Uterus (tissue), 2 donors: ENCODE measurements at regions not wholly inside any gene's neighbourhood (a gene's known extent, or its start where the extent isn't known, plus 50 kb on each side); places are given as distances from the start of the nearest gene placed in this dataset.

Experiments used
- POLR2A ChIP-seq, 2 donors: fragments of 450-650 bp; IDR thresholded peaks; one replicate each; pipeline ENCODE4 v1.6.1; 2016; ENCODE audit warnings: antibody characterized with exemption in 2 of 2, mild to moderate bottlenecking in 1 of 2, moderate library complexity in 1 of 2
- TF ChIP-seq, protein P1 (sequence below), 4 experiments: fragments of 200-600 bp in 2 of 4; fragments of 450-650 bp in 2 of 4; sonication (generic) in 2 of 4; IDR thresholded peaks; one replicate each; pipeline ENCODE4 v1.5.1; 2016 to 2019; ENCODE audit warnings: antibody characterized with exemption in 4 of 4, mild to moderate bottlenecking in 2 of 4, moderate library complexity in 1 of 4

DNA sequence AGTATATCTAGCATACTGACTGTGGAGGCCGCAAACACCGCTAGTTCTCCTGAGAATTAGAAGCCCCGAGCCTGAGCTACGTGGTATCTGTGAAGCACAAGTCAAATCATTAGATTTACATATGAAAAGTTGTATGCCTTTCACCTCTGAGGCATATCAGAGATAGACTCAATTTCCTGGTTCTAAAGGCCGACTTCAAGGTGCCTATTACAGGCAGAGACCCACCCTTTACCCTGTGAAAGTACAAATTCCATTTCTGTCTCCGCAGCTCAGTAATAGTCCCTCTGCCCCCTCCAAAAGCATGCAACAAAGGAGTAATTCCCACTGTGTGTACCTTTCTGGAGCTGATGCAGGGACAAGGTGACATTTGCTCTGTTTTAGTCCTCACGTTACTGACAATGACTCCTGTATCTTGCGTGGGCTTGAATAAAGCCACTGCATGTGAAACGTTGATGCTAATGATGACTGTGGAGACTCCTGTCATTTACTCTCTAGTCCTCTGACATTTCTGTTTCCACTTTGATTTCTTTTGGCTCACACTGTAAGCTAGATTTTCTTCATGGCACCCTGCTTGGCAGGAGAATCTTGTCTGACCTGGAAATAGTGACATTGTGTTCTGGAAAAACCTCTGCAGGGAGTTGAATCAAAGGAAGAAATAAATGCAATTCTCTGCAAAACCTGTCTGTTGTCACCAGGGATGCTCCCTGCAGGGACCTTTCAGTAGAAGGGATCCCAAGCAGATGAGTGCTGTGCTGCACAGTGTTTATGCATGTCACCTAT, 273.2 kb upstream of the EMCN start:
- TF ChIP-seq, protein P1, sequence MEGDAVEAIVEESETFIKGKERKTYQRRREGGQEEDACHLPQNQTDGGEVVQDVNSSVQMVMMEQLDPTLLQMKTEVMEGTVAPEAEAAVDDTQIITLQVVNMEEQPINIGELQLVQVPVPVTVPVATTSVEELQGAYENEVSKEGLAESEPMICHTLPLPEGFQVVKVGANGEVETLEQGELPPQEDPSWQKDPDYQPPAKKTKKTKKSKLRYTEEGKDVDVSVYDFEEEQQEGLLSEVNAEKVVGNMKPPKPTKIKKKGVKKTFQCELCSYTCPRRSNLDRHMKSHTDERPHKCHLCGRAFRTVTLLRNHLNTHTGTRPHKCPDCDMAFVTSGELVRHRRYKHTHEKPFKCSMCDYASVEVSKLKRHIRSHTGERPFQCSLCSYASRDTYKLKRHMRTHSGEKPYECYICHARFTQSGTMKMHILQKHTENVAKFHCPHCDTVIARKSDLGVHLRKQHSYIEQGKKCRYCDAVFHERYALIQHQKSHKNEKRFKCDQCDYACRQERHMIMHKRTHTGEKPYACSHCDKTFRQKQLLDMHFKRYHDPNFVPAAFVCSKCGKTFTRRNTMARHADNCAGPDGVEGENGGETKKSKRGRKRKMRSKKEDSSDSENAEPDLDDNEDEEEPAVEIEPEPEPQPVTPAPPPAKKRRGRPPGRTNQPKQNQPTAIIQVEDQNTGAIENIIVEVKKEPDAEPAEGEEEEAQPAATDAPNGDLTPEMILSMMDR (IDR thresholded peaks at IDR 0.05), result no peak
- no peak for TF ChIP-seq POLR2A (IDR thresholded peaks at IDR 0.05)
